Type B pancreatic cell (in vitro differentiated cells): ENCODE measurements at regions not wholly inside any gene's neighbourhood (a gene's known extent, or its start where the extent isn't known, plus 50 kb on each side); places are given as distances from the start of the nearest gene placed in this dataset.

ENCODE experiments used
- DNase-seq: peaks from one replicate; pipeline ENCODE4 v3.0.0; 2021; ENCODE audit warnings: mixed read lengths; ENCODE audit not compliant: unreplicated experiment; ENCODE audit errors: extremely low spot score
- H3K27ac Mint-ChIP-seq: 2 replicates; pipeline ENCODE4 v1.8.0; 2021; ENCODE audit warnings: mild to moderate bottlenecking, mixed read lengths
- H3K27me3 Mint-ChIP-seq: 2 replicates; pipeline ENCODE4 v1.8.0; 2021; ENCODE audit warnings: mixed read lengths
- H3K36me3 Mint-ChIP-seq: 2 replicates; pipeline ENCODE4 v1.8.0; 2021; ENCODE audit warnings: mixed read lengths
- H3K4me1 Mint-ChIP-seq: one replicate; pipeline ENCODE4 v1.8.0; 2021; ENCODE audit warnings: mixed read lengths; ENCODE audit not compliant: unreplicated experiment
- H3K4me3 Mint-ChIP-seq: 2 replicates; pipeline ENCODE4 v1.8.0; 2021; ENCODE audit warnings: mild to moderate bottlenecking, mixed read lengths
- H3K9me3 Mint-ChIP-seq: 2 replicates; pipeline ENCODE4 v1.8.0; 2021; ENCODE audit warnings: mixed read lengths
- CTCF ChIP-seq: fragments of 200-600 bp; sonication (generic); conservative IDR thresholded peaks from 2 replicates; pipeline ENCODE4 v1.5.0; 2021; ENCODE audit warnings: antibody characterized with exemption, mild to moderate bottlenecking

DNA sequence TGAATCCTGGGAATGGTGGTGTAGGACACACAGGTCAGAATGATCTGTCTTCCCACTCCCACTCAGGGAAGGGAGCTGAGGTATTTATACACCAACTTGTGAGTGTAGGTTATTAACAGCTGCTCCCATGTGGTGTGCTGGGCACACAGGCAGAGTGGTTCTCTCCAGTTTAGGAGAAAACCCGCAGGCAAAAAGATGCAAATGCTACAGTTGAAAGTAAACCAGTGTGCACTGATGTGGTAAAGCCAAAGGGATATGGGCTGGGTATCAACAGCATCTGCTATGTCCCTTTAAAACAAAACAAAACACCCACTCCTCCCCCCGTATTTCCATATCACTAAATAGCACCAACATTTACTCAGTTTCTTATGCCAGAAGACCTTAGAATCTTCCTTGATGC, 75.4 kb upstream of the SYT13 start:
- Mint-ChIP-seq H3K36me3 (no peaks in the 10 kb centered on the region), H3K27me3 (peaks cover 12% of the 10 kb centered on the region), H3K4me1 (peaks cover 11% of the 10 kb centered on the region), H3K4me3 (no peak overlapping the region), H3K9me3 (no peaks in the 10 kb centered on the region), H3K27ac (no peak overlapping the region)
- no peak for TF ChIP-seq CTCF
- no peak for DNase-seq

DNA sequence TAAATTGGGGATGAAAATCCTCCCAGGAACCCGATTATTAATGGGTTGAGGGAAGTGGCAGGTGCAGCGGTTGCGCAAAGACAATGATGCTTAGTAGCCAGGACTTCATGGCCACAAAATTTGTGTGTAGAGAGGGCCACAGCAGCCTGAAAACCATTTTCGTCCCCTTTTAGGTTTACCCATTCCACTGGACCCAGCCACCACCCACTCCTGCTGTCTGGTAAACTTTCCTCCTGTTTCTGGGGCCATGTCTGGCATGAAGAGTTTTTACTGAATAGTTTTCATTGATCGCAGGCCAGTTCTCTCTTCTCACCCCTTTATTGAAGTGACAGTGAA, 69.5 kb upstream of the SYT13 start:
- peak overlapping the region; percentile 44 for H3K27ac Mint-ChIP-seq
- peak overlapping the region; percentile 86 for H3K4me3 Mint-ChIP-seq
- H3K36me3 Mint-ChIP-seq: no peaks in the 10 kb centered on the region
- H3K4me1 Mint-ChIP-seq: peaks cover 17% of the 10 kb centered on the region
- H3K27me3 Mint-ChIP-seq: peaks cover 8% of the 10 kb centered on the region
- no peak for DNase-seq
- no peaks in the 10 kb centered on the region for H3K9me3 Mint-ChIP-seq
- TF ChIP-seq CTCF: no peak

GRCh38 chr11:45354976-45355705, 69.0 kb upstream of the SYT13 start:
- Mint-ChIP-seq H3K4me1 (peaks cover 17% of the 10 kb centered on the region), H3K4me3 (peak overlapping the region; percentile 86), H3K36me3 (no peaks in the 10 kb centered on the region), H3K27me3 (peaks cover 8% of the 10 kb centered on the region), H3K27ac (peak overlapping the region; percentile 44), H3K9me3 (no peaks in the 10 kb centered on the region)
- peak; percentile 88 for DNase-seq
- TF ChIP-seq CTCF: no peak

GRCh38 chr11:45348729-45349128, 62.6 kb upstream of the SYT13 start:
- H3K9me3 Mint-ChIP-seq: no peaks in the 10 kb centered on the region
- peaks cover 8% of the 10 kb centered on the region for H3K27me3 Mint-ChIP-seq
- H3K27ac Mint-ChIP-seq: no peak overlapping the region
- H3K36me3 Mint-ChIP-seq: no peaks in the 10 kb centered on the region
- peak; percentile 4 for DNase-seq
- no peak overlapping the region for H3K4me3 Mint-ChIP-seq
- TF ChIP-seq CTCF: no peak
- H3K4me1 Mint-ChIP-seq: peaks cover 31% of the 10 kb centered on the region

DNA sequence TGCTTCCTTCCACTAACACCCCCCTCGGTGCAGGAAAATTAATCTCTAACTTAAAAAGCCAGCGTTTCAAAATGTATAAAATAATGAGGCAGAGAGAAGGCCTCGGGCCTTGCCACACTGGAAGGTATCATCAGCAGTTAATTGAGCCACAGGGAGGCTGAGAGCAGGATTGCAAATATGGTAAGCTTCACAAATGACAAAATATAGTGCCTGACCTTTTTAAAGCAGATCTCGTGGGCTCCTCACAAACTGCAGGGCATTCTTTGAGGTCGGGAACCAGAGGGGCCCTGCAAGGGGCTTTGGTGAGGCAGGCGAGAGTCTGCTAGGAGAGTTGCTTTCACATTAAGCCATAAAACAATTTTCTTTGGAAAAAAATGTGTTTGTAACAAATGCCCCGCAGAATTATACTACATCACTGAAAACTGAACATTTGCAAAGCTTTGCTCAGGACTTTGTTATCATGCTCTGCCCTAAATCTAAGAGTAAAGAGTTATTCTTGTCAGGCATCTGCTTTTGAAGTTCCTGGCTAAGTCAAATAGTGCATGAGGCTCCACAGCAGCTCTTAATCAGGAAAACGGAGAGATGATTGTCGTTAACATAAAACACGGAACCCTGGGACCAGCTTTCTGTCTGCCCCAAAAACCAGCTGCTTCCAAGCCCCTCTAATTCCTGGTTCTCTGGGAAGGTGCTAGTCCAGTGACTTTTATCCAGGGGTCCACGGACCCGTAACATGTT, 61.4 kb upstream of the SYT13 start:
- TF ChIP-seq CTCF: no peak
- peak overlapping the region; percentile 39 for H3K4me3 Mint-ChIP-seq
- DNase-seq: no peak
- peaks cover 9% of the 10 kb centered on the region for H3K27me3 Mint-ChIP-seq
- peaks cover 39% of the 10 kb centered on the region for H3K4me1 Mint-ChIP-seq
- peak overlapping the region; percentile 54 for H3K27ac Mint-ChIP-seq
- H3K36me3 Mint-ChIP-seq: no peaks in the 10 kb centered on the region
- no peaks in the 10 kb centered on the region for H3K9me3 Mint-ChIP-seq
